GM10266 (cell line): ENCODE measurements at regions not wholly inside any gene's neighbourhood (a gene's known extent, or its start where the extent isn't known, plus 50 kb on each side); places are given as distances from the start of the nearest gene placed in this dataset.

ENCODE experiments used
- DNase-seq: peaks from one replicate; pipeline ENCODE4 v3.0.0; 2012; ENCODE audit errors: extremely low spot score
- TF ChIP-seq, protein P1 (sequence below): IDR thresholded peaks from 2 replicates; pipeline ENCODE4 v1.5.1; 2012; ENCODE audit warnings: mild to moderate bottlenecking, low read depth; ENCODE audit not compliant: control insufficient read depth, insufficient read depth; ENCODE audit errors: missing control alignments

DNA sequence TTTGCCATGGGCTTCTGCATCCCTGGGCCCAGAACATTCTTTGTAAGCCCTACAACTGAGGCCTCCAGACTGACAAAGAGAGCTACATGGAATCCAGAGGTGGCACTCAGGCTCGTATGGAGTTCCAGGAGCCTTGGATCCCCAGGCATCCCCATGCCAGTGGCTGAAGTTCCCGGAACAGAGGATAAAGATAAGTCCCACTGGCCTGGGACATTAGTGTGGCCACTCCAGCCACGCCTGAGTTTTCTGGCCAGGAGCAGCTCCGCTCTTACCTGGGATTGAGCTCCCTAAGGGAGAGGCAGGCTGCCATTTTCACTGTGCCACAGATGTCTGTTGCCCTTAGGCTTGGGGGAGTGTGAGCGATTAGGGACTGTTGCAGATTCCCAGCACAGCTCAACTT is 656.3 kb upstream of the FAM174A start:
- no peak for DNase-seq
- TF ChIP-seq, protein P1, sequence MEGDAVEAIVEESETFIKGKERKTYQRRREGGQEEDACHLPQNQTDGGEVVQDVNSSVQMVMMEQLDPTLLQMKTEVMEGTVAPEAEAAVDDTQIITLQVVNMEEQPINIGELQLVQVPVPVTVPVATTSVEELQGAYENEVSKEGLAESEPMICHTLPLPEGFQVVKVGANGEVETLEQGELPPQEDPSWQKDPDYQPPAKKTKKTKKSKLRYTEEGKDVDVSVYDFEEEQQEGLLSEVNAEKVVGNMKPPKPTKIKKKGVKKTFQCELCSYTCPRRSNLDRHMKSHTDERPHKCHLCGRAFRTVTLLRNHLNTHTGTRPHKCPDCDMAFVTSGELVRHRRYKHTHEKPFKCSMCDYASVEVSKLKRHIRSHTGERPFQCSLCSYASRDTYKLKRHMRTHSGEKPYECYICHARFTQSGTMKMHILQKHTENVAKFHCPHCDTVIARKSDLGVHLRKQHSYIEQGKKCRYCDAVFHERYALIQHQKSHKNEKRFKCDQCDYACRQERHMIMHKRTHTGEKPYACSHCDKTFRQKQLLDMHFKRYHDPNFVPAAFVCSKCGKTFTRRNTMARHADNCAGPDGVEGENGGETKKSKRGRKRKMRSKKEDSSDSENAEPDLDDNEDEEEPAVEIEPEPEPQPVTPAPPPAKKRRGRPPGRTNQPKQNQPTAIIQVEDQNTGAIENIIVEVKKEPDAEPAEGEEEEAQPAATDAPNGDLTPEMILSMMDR = no peak

- TF ChIP-seq, protein P1 = no peak
- DNase-seq = peak; percentile 18
Measured at GRCh38 chr5:99866740-99867139, 668.4 kb upstream of the FAM174A start.

GRCh38 chr5:99865159-99865558 is 670.0 kb upstream of the FAM174A start:
- no peak for DNase-seq
- TF ChIP-seq, protein P1 = no peak

- TF ChIP-seq, protein P1 = no peak
- DNase-seq = no peak
Measured at GRCh38 chr5:99835791-99836190, 699.4 kb upstream of the FAM174A start.

DNA sequence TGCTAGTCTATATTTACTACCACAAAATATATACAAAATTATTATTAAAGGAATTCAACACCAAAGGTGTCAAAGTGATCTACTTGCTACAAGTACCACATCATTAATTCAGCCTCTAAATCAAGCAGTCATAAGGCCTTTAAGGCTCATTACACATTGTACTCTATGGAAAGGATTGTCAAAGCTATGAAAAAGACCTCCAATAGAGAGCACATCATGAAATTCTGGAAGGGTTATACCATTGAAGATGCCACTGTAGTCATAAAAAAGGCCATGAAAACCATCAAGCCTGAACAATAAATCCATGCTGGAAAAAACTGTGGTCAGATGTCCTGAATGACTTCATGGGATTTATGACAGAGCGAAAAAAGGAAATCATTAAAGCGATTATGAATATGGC is 708.0 kb upstream of the FAM174A start:
- TF ChIP-seq, protein P1 = no peak
- DNase-seq = no peak

- TF ChIP-seq, protein P1 = no peak
- DNase-seq = no peak
Measured at GRCh38 chr5:99817796-99818195, 717.4 kb upstream of the FAM174A start.

GRCh38 chr5:99814321-99815063 is 720.7 kb upstream of the FAM174A start:
- DNase-seq = no peak
- TF ChIP-seq, protein P1 = no peak
